ENCODE measurements at regions not wholly inside any gene's neighbourhood (a gene's known extent, or its start where the extent isn't known, plus 50 kb on each side); places are given as distances from the start of the nearest gene placed in this dataset.
A peak's percentile ranks its signal among the peaks of the same experiment; 100 is the strongest.

- no peak for DNase-seq
These were observed 378.3 kb downstream of the BRD1 start for GRCh38 chr22:49449377-49449776.

GRCh38 chr22:49448526-49448925 is 379.1 kb downstream of the BRD1 start:
- DNase-seq = no peak

- no peak for DNase-seq
These were observed 379.8 kb downstream of the BRD1 start for GRCh38 chr22:49447837-49448236.

- no peak for DNase-seq
These were observed 380.6 kb downstream of the BRD1 start for GRCh38 chr22:49446759-49447710.

GRCh38 chr22:49446145-49446758 is 381.4 kb downstream of the BRD1 start:
- no peak for DNase-seq

GRCh38 chr22:49444781-49445180 is 382.9 kb downstream of the BRD1 start:
- no peak for DNase-seq

GRCh38 chr22:49440931-49441330 is 386.7 kb downstream of the BRD1 start:
- DNase-seq = no peak

GRCh38 chr22:49439373-49439772 is 388.3 kb downstream of the BRD1 start:
- no peak for DNase-seq

- no peak for DNase-seq
These were observed 389.7 kb downstream of the BRD1 start for GRCh38 chr22:49437956-49438355.

- DNase-seq = no peak
These were observed 390.3 kb downstream of the BRD1 start for GRCh38 chr22:49437356-49437755.

GRCh38 chr22:49436056-49436455 is 391.6 kb downstream of the BRD1 start:
- DNase-seq = no peak

GRCh38 chr22:49435596-49435995 is 392.1 kb downstream of the BRD1 start:
- no peak for DNase-seq

GRCh38 chr22:49433717-49434611 is 393.7 kb downstream of the BRD1 start:
- no peak for DNase-seq

GRCh38 chr22:49432897-49433443 is 394.7 kb downstream of the BRD1 start:
- DNase-seq = no peak

GRCh38 chr22:49432211-49432896 is 395.3 kb downstream of the BRD1 start:
- no peak for DNase-seq

- DNase-seq = no peak
These were observed 396.1 kb downstream of the BRD1 start for GRCh38 chr22:49431551-49431950.

GRCh38 chr22:49429066-49429465 is 398.6 kb downstream of the BRD1 start:
- no peak for DNase-seq

- no peak for DNase-seq
These were observed 399.7 kb downstream of the BRD1 start for GRCh38 chr22:49427941-49428340.

GRCh38 chr22:49427341-49427740 is 400.3 kb downstream of the BRD1 start:
- no peak for DNase-seq

GRCh38 chr22:49426618-49427266 is 400.9 kb downstream of the BRD1 start:
- no peak for DNase-seq

GRCh38 chr22:49426098-49426497 is 401.6 kb downstream of the BRD1 start:
- DNase-seq = peak; percentile 3

GRCh38 chr22:49425356-49425755 is 402.3 kb downstream of the BRD1 start:
- no peak for DNase-seq
